ENCODE measurements at regions not wholly inside any gene's neighbourhood (a gene's known extent, or its start where the extent isn't known, plus 50 kb on each side); places are given as distances from the start of the nearest gene placed in this dataset.

GRCh38 chr1:191255354-191256054 lies 777.8 kb upstream of the BRINP3 start:
- H3K36me3 ChIP-seq (ENCODE audit: control insufficient read depth, insufficient read depth, low read length, severe bottlenecking): no peaks in the 10 kb centered on the region
- H3K4me3 ChIP-seq (ENCODE audit: low read length): no peak overlapping the region
- peaks cover 5% of the 10 kb centered on the region for H3K9me3 ChIP-seq (ENCODE audit: control insufficient read depth, low read length)
- no peak for DNase-seq (ENCODE audit: low read depth)
- H3K27me3 ChIP-seq (replicated peaks; ENCODE audit: control insufficient read depth, insufficient read depth, low read length): no peaks in the 10 kb centered on the region
- no peaks in the 10 kb centered on the region for H3K4me1 ChIP-seq (ENCODE audit: control insufficient read depth, insufficient read depth, low read length)
- no peak overlapping the region for H3K9ac ChIP-seq (ENCODE audit: low read length)

- no peaks in the 10 kb centered on the region for H3K4me1 ChIP-seq (ENCODE audit: control insufficient read depth, insufficient read depth, low read length)
- no peak overlapping the region for H3K4me3 ChIP-seq (ENCODE audit: low read length)
- H3K9ac ChIP-seq (ENCODE audit: low read length): no peak overlapping the region
- no peaks in the 10 kb centered on the region for H3K36me3 ChIP-seq (ENCODE audit: control insufficient read depth, insufficient read depth, low read length, severe bottlenecking)
- H3K9me3 ChIP-seq (ENCODE audit: control insufficient read depth, low read length): peaks cover 2% of the 10 kb centered on the region
- H3K27me3 ChIP-seq (replicated peaks; ENCODE audit: control insufficient read depth, insufficient read depth, low read length): no peaks in the 10 kb centered on the region
- DNase-seq (ENCODE audit: low read depth): no peak
Measured at GRCh38 chr1:191256917-191257316, 779.3 kb upstream of the BRINP3 start.

DNA sequence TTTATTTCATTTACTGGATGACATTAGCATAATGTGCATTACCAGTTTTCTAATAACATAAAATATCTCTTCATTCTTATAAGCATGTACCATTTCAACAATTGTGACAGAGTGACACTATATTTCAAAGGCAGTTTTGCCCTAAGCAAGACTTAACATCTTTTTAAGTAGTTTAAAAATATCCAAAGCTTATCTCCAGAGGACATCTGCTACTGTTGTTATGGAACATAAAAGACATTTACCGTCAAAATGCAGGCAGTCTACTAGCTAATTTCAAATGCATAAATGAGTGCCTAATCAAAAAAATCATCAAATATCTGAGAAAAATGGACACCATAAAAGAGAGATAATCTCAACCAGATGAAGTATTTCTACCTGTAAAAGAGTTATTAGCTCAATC lies 782.4 kb upstream of the BRINP3 start:
- no peak for DNase-seq (ENCODE audit: low read depth)
- Histone ChIP-seq H3K9me3 (ENCODE audit: control insufficient read depth, low read length) (peaks cover 5% of the 10 kb centered on the region), H3K4me3 (ENCODE audit: low read length) (no peak overlapping the region), H3K36me3 (ENCODE audit: control insufficient read depth, insufficient read depth, low read length, severe bottlenecking) (no peaks in the 10 kb centered on the region), H3K4me1 (ENCODE audit: control insufficient read depth, insufficient read depth, low read length) (no peaks in the 10 kb centered on the region), H3K27me3 (replicated peaks; ENCODE audit: control insufficient read depth, insufficient read depth, low read length) (no peaks in the 10 kb centered on the region), H3K9ac (ENCODE audit: low read length) (no peak overlapping the region)

GRCh38 chr1:191261111-191261510 lies 783.4 kb upstream of the BRINP3 start:
- Histone ChIP-seq H3K4me3 (ENCODE audit: low read length) (no peak overlapping the region), H3K36me3 (ENCODE audit: control insufficient read depth, insufficient read depth, low read length, severe bottlenecking) (no peaks in the 10 kb centered on the region), H3K9me3 (ENCODE audit: control insufficient read depth, low read length) (peaks cover 5% of the 10 kb centered on the region), H3K27me3 (replicated peaks; ENCODE audit: control insufficient read depth, insufficient read depth, low read length) (no peaks in the 10 kb centered on the region), H3K4me1 (ENCODE audit: control insufficient read depth, insufficient read depth, low read length) (no peaks in the 10 kb centered on the region), H3K9ac (ENCODE audit: low read length) (no peak overlapping the region)
- no peak for DNase-seq (ENCODE audit: low read depth)

- Histone ChIP-seq H3K4me1 (ENCODE audit: control insufficient read depth, insufficient read depth, low read length) (no peaks in the 10 kb centered on the region), H3K36me3 (ENCODE audit: control insufficient read depth, insufficient read depth, low read length, severe bottlenecking) (no peaks in the 10 kb centered on the region), H3K27me3 (replicated peaks; ENCODE audit: control insufficient read depth, insufficient read depth, low read length) (no peaks in the 10 kb centered on the region), H3K9me3 (ENCODE audit: control insufficient read depth, low read length) (peaks cover 3% of the 10 kb centered on the region), H3K9ac (ENCODE audit: low read length) (no peak overlapping the region), H3K4me3 (ENCODE audit: low read length) (no peak overlapping the region)
- DNase-seq (ENCODE audit: low read depth): no peak
Measured at GRCh38 chr1:191279266-191279800, 801.7 kb upstream of the BRINP3 start.

DNA sequence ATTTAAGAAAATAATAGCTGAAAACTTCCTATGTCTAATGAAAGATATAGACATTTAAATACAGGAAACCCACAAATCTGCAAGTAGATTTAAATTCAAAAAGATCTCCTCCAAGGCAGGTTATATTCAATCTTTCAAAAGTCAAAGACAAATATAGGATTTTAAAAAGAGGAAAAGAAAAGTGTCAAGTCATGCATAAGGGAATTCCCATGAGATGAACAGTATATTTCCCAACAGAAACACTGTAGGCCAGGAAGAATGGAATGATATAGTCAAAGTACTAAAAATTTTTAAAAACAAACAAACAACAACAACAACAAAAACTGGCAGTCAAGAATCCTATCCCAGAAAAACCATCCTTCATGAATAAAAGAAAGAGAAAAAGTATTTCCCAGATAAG lies 806.5 kb upstream of the BRINP3 start:
- no peaks in the 10 kb centered on the region for H3K4me1 ChIP-seq (ENCODE audit: control insufficient read depth, insufficient read depth, low read length)
- DNase-seq (ENCODE audit: low read depth): no peak
- H3K36me3 ChIP-seq (ENCODE audit: control insufficient read depth, insufficient read depth, low read length, severe bottlenecking): no peaks in the 10 kb centered on the region
- H3K9ac ChIP-seq (ENCODE audit: low read length): no peak overlapping the region
- peaks cover 3% of the 10 kb centered on the region for H3K9me3 ChIP-seq (ENCODE audit: control insufficient read depth, low read length)
- no peaks in the 10 kb centered on the region for H3K27me3 ChIP-seq (replicated peaks; ENCODE audit: control insufficient read depth, insufficient read depth, low read length)
- no peak overlapping the region for H3K4me3 ChIP-seq (ENCODE audit: low read length)

DNA sequence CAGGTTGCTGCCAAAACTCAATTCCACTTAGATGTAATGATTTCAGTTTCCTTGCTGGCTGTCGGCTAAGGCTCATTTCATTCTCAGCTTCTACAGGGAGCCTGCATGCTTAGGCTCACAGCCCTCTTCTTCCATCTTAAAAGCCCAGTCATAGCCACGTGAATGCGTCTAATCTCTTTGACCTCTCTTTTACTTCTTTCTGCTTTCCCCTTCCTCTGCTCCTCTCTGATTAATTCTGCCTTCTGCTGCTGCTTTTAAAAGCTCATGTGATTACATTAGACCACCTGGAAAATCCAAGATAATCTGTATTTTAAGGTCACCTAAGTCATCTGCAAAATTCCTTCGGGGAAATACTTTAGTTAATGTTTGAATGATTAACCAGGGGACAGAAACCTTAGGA lies 812.8 kb upstream of the BRINP3 start:
- peak; percentile 0 for DNase-seq (ENCODE audit: low read depth)
- no peaks in the 10 kb centered on the region for H3K9me3 ChIP-seq (ENCODE audit: control insufficient read depth, low read length)
- H3K4me1 ChIP-seq (ENCODE audit: control insufficient read depth, insufficient read depth, low read length): no peaks in the 10 kb centered on the region
- no peaks in the 10 kb centered on the region for H3K36me3 ChIP-seq (ENCODE audit: control insufficient read depth, insufficient read depth, low read length, severe bottlenecking)
- H3K27me3 ChIP-seq (replicated peaks; ENCODE audit: control insufficient read depth, insufficient read depth, low read length): no peaks in the 10 kb centered on the region
- H3K4me3 ChIP-seq (ENCODE audit: low read length): no peak overlapping the region
- H3K9ac ChIP-seq (ENCODE audit: low read length): no peak overlapping the region

- Histone ChIP-seq H3K9me3 (ENCODE audit: control insufficient read depth, low read length) (no peaks in the 10 kb centered on the region), H3K9ac (ENCODE audit: low read length) (no peak overlapping the region), H3K4me1 (ENCODE audit: control insufficient read depth, insufficient read depth, low read length) (no peaks in the 10 kb centered on the region), H3K4me3 (ENCODE audit: low read length) (no peak overlapping the region), H3K27me3 (replicated peaks; ENCODE audit: control insufficient read depth, insufficient read depth, low read length) (no peaks in the 10 kb centered on the region), H3K36me3 (ENCODE audit: control insufficient read depth, insufficient read depth, low read length, severe bottlenecking) (no peaks in the 10 kb centered on the region)
- DNase-seq (ENCODE audit: low read depth): no peak
Measured at GRCh38 chr1:191305370-191305769, 827.7 kb upstream of the BRINP3 start.

GRCh38 chr1:191306916-191307315 lies 829.3 kb upstream of the BRINP3 start:
- no peak overlapping the region for H3K4me3 ChIP-seq (ENCODE audit: low read length)
- no peak overlapping the region for H3K9ac ChIP-seq (ENCODE audit: low read length)
- DNase-seq (ENCODE audit: low read depth): no peak
- no peaks in the 10 kb centered on the region for H3K9me3 ChIP-seq (ENCODE audit: control insufficient read depth, low read length)
- no peaks in the 10 kb centered on the region for H3K27me3 ChIP-seq (replicated peaks; ENCODE audit: control insufficient read depth, insufficient read depth, low read length)
- no peaks in the 10 kb centered on the region for H3K36me3 ChIP-seq (ENCODE audit: control insufficient read depth, insufficient read depth, low read length, severe bottlenecking)
- H3K4me1 ChIP-seq (ENCODE audit: control insufficient read depth, insufficient read depth, low read length): no peaks in the 10 kb centered on the region

DNA sequence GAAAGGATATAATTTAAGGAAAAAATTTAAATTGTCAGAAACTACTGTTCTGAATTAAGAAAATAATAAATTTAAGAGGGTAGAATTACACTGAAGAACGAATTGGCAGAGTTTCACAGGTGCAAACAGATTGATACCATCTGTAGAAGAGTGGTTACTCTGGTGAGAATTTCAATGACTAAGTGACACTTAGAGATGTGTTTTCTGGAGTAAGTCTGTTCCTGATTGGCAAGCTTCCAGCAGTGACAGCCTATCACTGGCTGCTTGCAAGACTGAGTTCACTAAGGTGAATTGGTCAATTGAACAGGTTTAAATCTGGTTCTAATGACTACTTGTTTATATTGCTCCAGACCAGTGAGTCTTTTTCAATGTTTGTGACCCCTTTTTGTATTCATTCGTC lies 838.2 kb upstream of the RGS18 start:
- Histone ChIP-seq H3K9ac (ENCODE audit: low read length) (no peak overlapping the region), H3K4me1 (ENCODE audit: control insufficient read depth, insufficient read depth, low read length) (no peaks in the 10 kb centered on the region), H3K36me3 (ENCODE audit: control insufficient read depth, insufficient read depth, low read length, severe bottlenecking) (no peaks in the 10 kb centered on the region), H3K27me3 (replicated peaks; ENCODE audit: control insufficient read depth, insufficient read depth, low read length) (no peaks in the 10 kb centered on the region), H3K9me3 (ENCODE audit: control insufficient read depth, low read length) (no peaks in the 10 kb centered on the region), H3K4me3 (ENCODE audit: low read length) (no peak overlapping the region)
- DNase-seq (ENCODE audit: low read depth): no peak

DNA sequence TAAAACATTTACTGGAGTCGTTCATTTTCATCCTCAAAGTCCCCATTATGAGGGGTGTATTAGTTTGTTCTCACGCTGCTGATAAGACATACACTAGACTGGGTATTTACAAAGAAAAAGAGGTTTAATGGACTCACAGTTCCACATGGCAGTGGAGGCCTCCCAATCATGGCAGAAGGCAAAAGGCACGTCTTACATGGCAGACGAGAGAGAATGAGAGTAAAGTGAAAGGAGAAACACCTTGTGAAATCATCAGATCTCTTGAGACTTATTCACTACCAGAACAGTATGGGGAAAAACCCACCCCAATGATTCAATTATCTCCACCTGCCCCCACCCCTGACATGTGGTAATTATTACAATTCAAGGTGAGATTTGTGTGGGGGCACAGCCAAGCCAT lies 830.4 kb upstream of the RGS18 start:
- no peak for DNase-seq (ENCODE audit: low read depth)
- H3K36me3 ChIP-seq (ENCODE audit: control insufficient read depth, insufficient read depth, low read length, severe bottlenecking): no peaks in the 10 kb centered on the region
- H3K9ac ChIP-seq (ENCODE audit: low read length): no peak overlapping the region
- H3K9me3 ChIP-seq (ENCODE audit: control insufficient read depth, low read length): no peaks in the 10 kb centered on the region
- H3K4me1 ChIP-seq (ENCODE audit: control insufficient read depth, insufficient read depth, low read length): no peaks in the 10 kb centered on the region
- H3K4me3 ChIP-seq (ENCODE audit: low read length): no peak overlapping the region
- H3K27me3 ChIP-seq (replicated peaks; ENCODE audit: control insufficient read depth, insufficient read depth, low read length): no peaks in the 10 kb centered on the region

DNA sequence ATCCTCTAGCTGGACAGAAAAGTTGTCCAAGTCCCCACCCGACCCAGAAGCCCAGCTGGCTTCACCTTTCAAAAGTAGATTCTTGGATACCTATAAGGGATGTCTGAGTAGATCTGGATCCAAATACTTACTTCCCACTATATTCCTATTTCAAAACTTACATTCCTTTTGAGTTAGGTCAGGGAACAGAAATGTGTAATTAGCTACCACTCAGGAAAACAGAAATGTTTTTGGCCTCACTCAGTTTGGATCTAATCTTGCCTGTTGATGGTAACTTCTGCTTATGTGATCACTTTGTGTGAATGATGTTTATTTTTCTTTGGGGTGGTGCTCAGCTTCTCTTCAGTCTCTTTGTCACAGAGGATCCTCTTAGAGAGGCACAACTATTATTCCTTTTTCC lies 814.4 kb upstream of the RGS18 start:
- H3K27me3 ChIP-seq (replicated peaks; ENCODE audit: control insufficient read depth, insufficient read depth, low read length): no peaks in the 10 kb centered on the region
- no peaks in the 10 kb centered on the region for H3K9me3 ChIP-seq (ENCODE audit: control insufficient read depth, low read length)
- peak; percentile 77 for DNase-seq (ENCODE audit: low read depth)
- H3K36me3 ChIP-seq (ENCODE audit: control insufficient read depth, insufficient read depth, low read length, severe bottlenecking): no peaks in the 10 kb centered on the region
- no peaks in the 10 kb centered on the region for H3K4me1 ChIP-seq (ENCODE audit: control insufficient read depth, insufficient read depth, low read length)
- H3K9ac ChIP-seq (ENCODE audit: low read length): no peak overlapping the region
- H3K4me3 ChIP-seq (ENCODE audit: low read length): no peak overlapping the region
